GM12801 (cell line): ENCODE measurements at regions not wholly inside any gene's neighbourhood (a gene's known extent, or its start where the extent isn't known, plus 50 kb on each side); places are given as distances from the start of the nearest gene placed in this dataset.
A peak's percentile ranks its signal among the peaks of the same experiment; 100 is the strongest.

Experiments
- TF ChIP-seq, protein P1 (sequence below): IDR thresholded peaks from one replicate; pipeline ENCODE4 v1.5.1; 2011; ENCODE audit warnings: control low read depth; ENCODE audit not compliant: insufficient read length; ENCODE audit errors: extremely low read depth

GRCh38 chr2:121080013-121080772 lies 204.8 kb downstream of the TFCP2L1 start:
- TF ChIP-seq, protein P1, sequence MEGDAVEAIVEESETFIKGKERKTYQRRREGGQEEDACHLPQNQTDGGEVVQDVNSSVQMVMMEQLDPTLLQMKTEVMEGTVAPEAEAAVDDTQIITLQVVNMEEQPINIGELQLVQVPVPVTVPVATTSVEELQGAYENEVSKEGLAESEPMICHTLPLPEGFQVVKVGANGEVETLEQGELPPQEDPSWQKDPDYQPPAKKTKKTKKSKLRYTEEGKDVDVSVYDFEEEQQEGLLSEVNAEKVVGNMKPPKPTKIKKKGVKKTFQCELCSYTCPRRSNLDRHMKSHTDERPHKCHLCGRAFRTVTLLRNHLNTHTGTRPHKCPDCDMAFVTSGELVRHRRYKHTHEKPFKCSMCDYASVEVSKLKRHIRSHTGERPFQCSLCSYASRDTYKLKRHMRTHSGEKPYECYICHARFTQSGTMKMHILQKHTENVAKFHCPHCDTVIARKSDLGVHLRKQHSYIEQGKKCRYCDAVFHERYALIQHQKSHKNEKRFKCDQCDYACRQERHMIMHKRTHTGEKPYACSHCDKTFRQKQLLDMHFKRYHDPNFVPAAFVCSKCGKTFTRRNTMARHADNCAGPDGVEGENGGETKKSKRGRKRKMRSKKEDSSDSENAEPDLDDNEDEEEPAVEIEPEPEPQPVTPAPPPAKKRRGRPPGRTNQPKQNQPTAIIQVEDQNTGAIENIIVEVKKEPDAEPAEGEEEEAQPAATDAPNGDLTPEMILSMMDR, result peak; percentile 24

GRCh38 chr2:121081701-121082100 lies 203.3 kb downstream of the TFCP2L1 start:
- TF ChIP-seq, protein P1, result no peak

GRCh38 chr2:121082191-121082590 lies 202.8 kb downstream of the TFCP2L1 start:
- TF ChIP-seq, protein P1, result no peak

DNA sequence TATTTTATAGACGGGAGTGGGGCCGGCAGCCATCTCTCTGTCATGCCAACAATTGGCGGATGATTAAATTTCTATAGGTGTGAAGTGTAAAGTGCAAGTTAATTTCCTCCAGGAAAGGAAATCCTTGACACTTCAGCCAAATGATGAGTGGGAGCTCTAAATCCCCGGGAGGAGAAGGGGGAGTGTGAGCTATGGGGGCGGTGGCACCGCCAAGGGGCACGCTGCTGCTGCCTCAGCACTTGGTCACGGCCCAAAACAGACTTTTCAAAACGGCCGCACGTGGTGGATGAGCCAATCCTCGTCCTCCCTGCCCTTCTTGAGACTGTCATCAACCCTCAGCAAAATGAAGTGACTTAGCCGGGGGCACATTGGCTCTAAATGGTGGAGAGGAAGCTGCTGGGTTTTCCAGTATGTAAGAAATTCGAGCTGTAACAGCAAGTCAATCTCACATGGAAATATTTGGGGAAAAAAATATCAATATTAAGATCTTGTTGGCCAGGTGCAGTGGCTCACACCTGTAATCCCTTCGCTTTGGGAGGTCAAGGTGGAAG lies 200.8 kb downstream of the TFCP2L1 start:
- TF ChIP-seq, protein P1, result no peak

- TF ChIP-seq, protein P1, result no peak
These were observed 199.2 kb downstream of the TFCP2L1 start for GRCh38 chr2:121085801-121086200.

DNA sequence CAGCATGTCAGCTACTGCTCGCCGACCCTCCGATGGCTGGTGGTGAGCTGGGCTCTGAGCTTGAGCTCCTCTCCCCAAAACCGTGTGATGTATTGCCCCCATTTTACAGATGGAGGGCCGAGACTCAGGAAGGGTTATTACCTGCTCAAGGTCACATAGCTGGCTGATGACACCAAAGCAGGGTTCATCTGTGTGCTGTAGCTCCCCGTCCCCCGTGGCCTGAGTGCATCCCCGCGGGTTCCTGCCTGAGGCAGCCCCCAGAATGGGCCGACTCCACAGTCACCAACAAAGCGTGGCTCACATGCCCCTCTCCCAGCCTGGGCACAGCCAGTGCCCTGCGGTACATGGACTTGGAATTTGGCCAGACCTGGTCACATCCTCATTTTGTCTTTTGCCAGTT lies 198.6 kb downstream of the TFCP2L1 start:
- TF ChIP-seq, protein P1, result no peak

GRCh38 chr2:121087117-121087516 lies 197.9 kb downstream of the TFCP2L1 start:
- TF ChIP-seq, protein P1, result no peak
